Keratinocyte (primary cell): ENCODE measurements at regions not wholly inside any gene's neighbourhood (a gene's known extent, or its start where the extent isn't known, plus 50 kb on each side); places are given as distances from the start of the nearest gene placed in this dataset.

Experiments used
- CTCF ChIP-seq, 3 experiments: IDR thresholded peaks in 1 of 3; conservative IDR thresholded peaks in 1 of 3; optimal IDR thresholded peaks in 1 of 3; 2 replicates in 2 of 3; 3 replicates in 1 of 3; pipeline versions ENCODE3 to v1.5.1; 2011; ENCODE audit warnings: low read length in 3 of 3, mild to moderate bottlenecking in 3 of 3, moderate library complexity in 2 of 3, control low read depth in 1 of 3, inconsistent platforms in 1 of 3; ENCODE audit not compliant: insufficient read depth in 2 of 3; ENCODE audit errors: extremely low read depth in 1 of 3
- EZH2 ChIP-seq: IDR thresholded peaks from one replicate; pipeline ENCODE4 v1.6.1; 2012; ENCODE audit warnings: inconsistent platforms, mild to moderate bottlenecking, low read length, moderate library complexity

- TF ChIP-seq EZH2 (no peak), CTCF (optimal IDR thresholded peaks at IDR 0.05 in 1 of 3, IDR thresholded peaks at IDR 0.05 in 1 of 3, conservative IDR thresholded peaks at IDR 0.05 in 1 of 3; ENCODE audit: extremely low read depth in 1 of 3, insufficient read depth in 2 of 3, low read length in 3 of 3) (no peak)
These were observed 210.1 kb downstream of the LIG4 start for GRCh38 chr13:108005231-108005630.
